ENCODE measurements at regions not wholly inside any gene's neighbourhood (a gene's known extent, or its start where the extent isn't known, plus 50 kb on each side); places are given as distances from the start of the nearest gene placed in this dataset.

- DNase-seq (ENCODE audit: low spot score): no peak
These were observed 199.5 kb downstream of the NXNL2 start for GRCh38 chr9:88734527-88734926.

GRCh38 chr9:88736136-88736637 lies 201.2 kb downstream of the NXNL2 start:
- no peak for DNase-seq (ENCODE audit: low spot score)

GRCh38 chr9:88737031-88737430 lies 202.1 kb downstream of the NXNL2 start:
- no peak for DNase-seq (ENCODE audit: low spot score)

- no peak for DNase-seq (ENCODE audit: low spot score)
These were observed 202.9 kb downstream of the NXNL2 start for GRCh38 chr9:88737876-88738275.

- DNase-seq (ENCODE audit: low spot score): no peak
These were observed 203.7 kb downstream of the NXNL2 start for GRCh38 chr9:88738709-88739108.

GRCh38 chr9:88739373-88739772 lies 204.4 kb downstream of the NXNL2 start:
- no peak for DNase-seq (ENCODE audit: low spot score)

- DNase-seq (ENCODE audit: low spot score): no peak
These were observed 205.9 kb downstream of the NXNL2 start for GRCh38 chr9:88740844-88741243.

- no peak for DNase-seq (ENCODE audit: low spot score)
These were observed 206.4 kb downstream of the NXNL2 start for GRCh38 chr9:88741335-88741734.

GRCh38 chr9:88742483-88742882 lies 207.5 kb downstream of the NXNL2 start:
- DNase-seq (ENCODE audit: low spot score): no peak

- no peak for DNase-seq (ENCODE audit: low spot score)
These were observed 207.9 kb downstream of the NXNL2 start for GRCh38 chr9:88742905-88743304.

GRCh38 chr9:88745276-88746001 lies 210.5 kb downstream of the NXNL2 start:
- no peak for DNase-seq (ENCODE audit: low spot score)

- DNase-seq (ENCODE audit: low spot score): no peak
These were observed 211.2 kb downstream of the NXNL2 start for GRCh38 chr9:88746029-88746742.

- no peak for DNase-seq (ENCODE audit: low spot score)
These were observed 211.9 kb downstream of the NXNL2 start for GRCh38 chr9:88746743-88747398.

GRCh38 chr9:88747768-88748167 lies 212.8 kb downstream of the NXNL2 start:
- DNase-seq (ENCODE audit: low spot score): no peak

GRCh38 chr9:88748566-88749261 lies 213.7 kb downstream of the NXNL2 start:
- DNase-seq (ENCODE audit: low spot score): no peak

- no peak for DNase-seq (ENCODE audit: low spot score)
These were observed 214.4 kb downstream of the NXNL2 start for GRCh38 chr9:88749420-88749819.

- DNase-seq (ENCODE audit: low spot score): no peak
These were observed 215.9 kb downstream of the NXNL2 start for GRCh38 chr9:88750832-88751360.

GRCh38 chr9:88751781-88752180 lies 216.8 kb downstream of the NXNL2 start:
- DNase-seq (ENCODE audit: low spot score): no peak

GRCh38 chr9:88753691-88754367 lies 218.9 kb downstream of the NXNL2 start:
- DNase-seq (ENCODE audit: low spot score): peak; percentile 72

- DNase-seq (ENCODE audit: low spot score): no peak
These were observed 219.5 kb downstream of the NXNL2 start for GRCh38 chr9:88754452-88754851.

GRCh38 chr9:88754886-88755285 lies 219.9 kb downstream of the NXNL2 start:
- DNase-seq (ENCODE audit: low spot score): no peak
